ENCODE measurements at regions not wholly inside any gene's neighbourhood (a gene's known extent, or its start where the extent isn't known, plus 50 kb on each side); places are given as distances from the start of the nearest gene placed in this dataset.

DNA sequence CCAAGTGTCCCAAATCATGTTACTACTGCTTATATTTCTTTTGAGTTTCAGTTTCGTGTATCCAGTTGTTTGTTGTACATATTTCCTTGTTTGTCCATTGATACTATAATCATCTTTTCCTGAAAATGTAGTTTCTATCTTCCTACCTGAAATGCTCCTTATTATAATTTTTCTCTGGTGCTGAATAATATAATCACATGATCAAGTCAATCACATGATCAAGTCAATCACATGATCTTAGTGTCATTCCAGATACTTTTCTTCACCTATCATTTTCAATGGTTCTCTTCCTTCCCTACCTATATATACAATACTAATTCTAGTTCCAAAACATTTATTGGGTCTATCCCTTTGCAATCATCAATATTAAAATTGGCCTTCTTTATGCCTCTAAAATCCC lies 2058.8 kb downstream of the PCDH7 start:
- no peaks in the 10 kb centered on the region for H3K36me3 Mint-ChIP-seq
- Histone ChIP-seq H3K9ac (no peak overlapping the region), H3K27me3 (no peaks in the 10 kb centered on the region), H3K79me2 (ENCODE audit: low read depth) (no peaks in the 10 kb centered on the region), H3F3A (ENCODE audit: low read depth) (no peaks in the 10 kb centered on the region), H2AFZ (replicated peaks) (no peak overlapping the region), H3K4me3 (no peak overlapping the region), H3K4me2 (no peak overlapping the region), H3K36me3 (no peaks in the 10 kb centered on the region), H4K20me1 (ENCODE audit: low read depth) (no peaks in the 10 kb centered on the region), H3K27ac (no peak overlapping the region), H3K9me3 (ENCODE audit: low read depth) (no peaks in the 10 kb centered on the region), H3K4me1 (no peaks in the 10 kb centered on the region)
- DNase-seq (ENCODE audit: low spot score), result no peak
- H3K27ac Mint-ChIP-seq, result no peak overlapping the region
- H3K4me1 Mint-ChIP-seq, result no peaks in the 10 kb centered on the region
- no peaks in the 10 kb centered on the region for H3K9me3 Mint-ChIP-seq
- no peaks in the 10 kb centered on the region for H3K27me3 Mint-ChIP-seq (ENCODE audit: insufficient read depth, low read depth)
- no peak overlapping the region for H3K4me3 Mint-ChIP-seq
- TF ChIP-seq EZH2 (IDR thresholded peaks at IDR 0.05) (no peak), CTCF (IDR thresholded peaks at IDR 0.05) (no peak), EZH2phosphoT487 (IDR thresholded peaks at IDR 0.05) (no peak)

- Mint-ChIP-seq H3K27me3 (ENCODE audit: insufficient read depth, low read depth) (no peaks in the 10 kb centered on the region), H3K36me3 (no peaks in the 10 kb centered on the region), H3K27ac (no peak overlapping the region), H3K4me3 (no peak overlapping the region), H3K9me3 (no peaks in the 10 kb centered on the region), H3K4me1 (no peaks in the 10 kb centered on the region)
- H3K4me1 ChIP-seq, result no peaks in the 10 kb centered on the region
- no peaks in the 10 kb centered on the region for H3K79me2 ChIP-seq (ENCODE audit: low read depth)
- H3K4me3 ChIP-seq, result no peak overlapping the region
- no peaks in the 10 kb centered on the region for H3K27me3 ChIP-seq
- no peak for DNase-seq (ENCODE audit: low spot score)
- H3K9me3 ChIP-seq (ENCODE audit: low read depth), result no peaks in the 10 kb centered on the region
- H2AFZ ChIP-seq (replicated peaks), result peak overlapping the region; percentile 45
- H4K20me1 ChIP-seq (ENCODE audit: low read depth), result no peaks in the 10 kb centered on the region
- no peaks in the 10 kb centered on the region for H3K36me3 ChIP-seq
- H3F3A ChIP-seq (ENCODE audit: low read depth), result no peaks in the 10 kb centered on the region
- no peak overlapping the region for H3K27ac ChIP-seq
- TF ChIP-seq EZH2phosphoT487 (IDR thresholded peaks at IDR 0.05) (no peak), EZH2 (IDR thresholded peaks at IDR 0.05) (no peak)
- H3K9ac ChIP-seq, result no peak overlapping the region
- no peak overlapping the region for H3K4me2 ChIP-seq
Observed at GRCh38 chr4:32789026-32789608, 2068.9 kb downstream of the PCDH7 start.

- H4K20me1 ChIP-seq (ENCODE audit: low read depth), result no peaks in the 10 kb centered on the region
- Mint-ChIP-seq H3K36me3 (no peaks in the 10 kb centered on the region), H3K27me3 (ENCODE audit: insufficient read depth, low read depth) (no peaks in the 10 kb centered on the region), H3K9me3 (no peaks in the 10 kb centered on the region), H3K4me3 (no peak overlapping the region), H3K27ac (no peak overlapping the region), H3K4me1 (no peaks in the 10 kb centered on the region)
- H3K36me3 ChIP-seq, result no peaks in the 10 kb centered on the region
- H3K9ac ChIP-seq, result no peak overlapping the region
- H2AFZ ChIP-seq (replicated peaks), result no peak overlapping the region
- no peaks in the 10 kb centered on the region for H3K4me1 ChIP-seq
- no peak for TF ChIP-seq EZH2 (IDR thresholded peaks at IDR 0.05)
- TF ChIP-seq EZH2phosphoT487 (IDR thresholded peaks at IDR 0.05), result no peak
- no peak for TF ChIP-seq CTCF (IDR thresholded peaks at IDR 0.05)
- H3K27ac ChIP-seq, result no peak overlapping the region
- H3K9me3 ChIP-seq (ENCODE audit: low read depth), result no peaks in the 10 kb centered on the region
- no peak overlapping the region for H3K4me2 ChIP-seq
- no peak overlapping the region for H3K4me3 ChIP-seq
- no peak for DNase-seq (ENCODE audit: low spot score)
- H3F3A ChIP-seq (ENCODE audit: low read depth), result no peaks in the 10 kb centered on the region
- H3K79me2 ChIP-seq (ENCODE audit: low read depth), result no peaks in the 10 kb centered on the region
- no peaks in the 10 kb centered on the region for H3K27me3 ChIP-seq
Observed at GRCh38 chr4:32790803-32791202, 2070.6 kb downstream of the PCDH7 start.

GRCh38 chr4:32798471-32799159 lies 2078.4 kb downstream of the PCDH7 start:
- H3K9me3 Mint-ChIP-seq, result no peaks in the 10 kb centered on the region
- peaks cover 4% of the 10 kb centered on the region for H3K27me3 Mint-ChIP-seq (ENCODE audit: insufficient read depth, low read depth)
- Histone ChIP-seq H3K36me3 (no peaks in the 10 kb centered on the region), H3K4me3 (no peak overlapping the region), H3K27ac (no peak overlapping the region), H3K9ac (no peak overlapping the region), H3K4me2 (no peak overlapping the region), H3F3A (ENCODE audit: low read depth) (no peaks in the 10 kb centered on the region), H3K27me3 (no peaks in the 10 kb centered on the region), H4K20me1 (ENCODE audit: low read depth) (no peaks in the 10 kb centered on the region), H3K4me1 (no peaks in the 10 kb centered on the region), H3K9me3 (ENCODE audit: low read depth) (no peaks in the 10 kb centered on the region), H2AFZ (replicated peaks) (no peak overlapping the region), H3K79me2 (ENCODE audit: low read depth) (no peaks in the 10 kb centered on the region)
- no peaks in the 10 kb centered on the region for H3K4me1 Mint-ChIP-seq
- no peaks in the 10 kb centered on the region for H3K36me3 Mint-ChIP-seq
- no peak overlapping the region for H3K4me3 Mint-ChIP-seq
- DNase-seq (ENCODE audit: low spot score), result no peak
- H3K27ac Mint-ChIP-seq, result no peak overlapping the region
- TF ChIP-seq EZH2 (IDR thresholded peaks at IDR 0.05) (no peak), EZH2phosphoT487 (IDR thresholded peaks at IDR 0.05) (no peak)

Measured in neural progenitor cell (in vitro differentiated cells).